T-helper 2 cell treated with Interferon-gamma antibody and Interleukin-4, amounts not matched to agents 5 μg/mL and 100 μg/mL, for 36 hours (primary cell): ENCODE measurements at regions not wholly inside any gene's neighbourhood (a gene's known extent, or its start where the extent isn't known, plus 50 kb on each side); places are given as distances from the start of the nearest gene placed in this dataset.

Source experiments
- DNase-seq: peaks from one replicate; pipeline ENCODE4 v3.0.0; 2021; ENCODE audit warnings: low spot score
- H3K27ac Mint-ChIP-seq: one replicate; pipeline ENCODE4 v1.8.0; 2021; ENCODE audit warnings: mild to moderate bottlenecking, mixed read lengths
- H3K27me3 Mint-ChIP-seq: one replicate; pipeline ENCODE4 v1.8.0; 2021; ENCODE audit warnings: low read depth, mixed read lengths
- H3K36me3 Mint-ChIP-seq: one replicate; pipeline ENCODE4 v1.8.0; 2021; ENCODE audit warnings: low read depth, mixed read lengths
- H3K4me1 Mint-ChIP-seq: one replicate; pipeline ENCODE4 v1.8.0; 2021; ENCODE audit warnings: low read depth, mixed read lengths
- H3K4me3 Mint-ChIP-seq: one replicate; pipeline ENCODE4 v1.8.0; 2022; ENCODE audit warnings: mild to moderate bottlenecking, moderate library complexity, mixed read lengths
- H3K9me3 Mint-ChIP-seq: one replicate; pipeline ENCODE4 v1.8.0; 2021; ENCODE audit warnings: mixed read lengths

- Mint-ChIP-seq H3K4me3 (no peak overlapping the region), H3K9me3 (peaks cover 43% of the 10 kb centered on the region), H3K27ac (no peak overlapping the region), H3K36me3 (no peaks in the 10 kb centered on the region), H3K27me3 (no peaks in the 10 kb centered on the region), H3K4me1 (no peaks in the 10 kb centered on the region)
- no peak for DNase-seq
Observed at GRCh38 chr3:82715091-82715856, 953.8 kb upstream of the GBE1 start.

- H3K27me3 Mint-ChIP-seq = no peaks in the 10 kb centered on the region
- H3K4me3 Mint-ChIP-seq = no peak overlapping the region
- DNase-seq = no peak
- H3K9me3 Mint-ChIP-seq = peaks cover 46% of the 10 kb centered on the region
- no peaks in the 10 kb centered on the region for H3K36me3 Mint-ChIP-seq
- H3K4me1 Mint-ChIP-seq = no peaks in the 10 kb centered on the region
- H3K27ac Mint-ChIP-seq = no peak overlapping the region
Observed at GRCh38 chr3:82707035-82707434, 945.6 kb upstream of the GBE1 start.

- Mint-ChIP-seq H3K27me3 (no peaks in the 10 kb centered on the region), H3K9me3 (peaks cover 40% of the 10 kb centered on the region), H3K36me3 (no peaks in the 10 kb centered on the region), H3K27ac (no peak overlapping the region), H3K4me3 (no peak overlapping the region), H3K4me1 (no peaks in the 10 kb centered on the region)
- no peak for DNase-seq
Observed at GRCh38 chr3:82685761-82686160, 924.3 kb upstream of the GBE1 start.

GRCh38 chr3:82676356-82677026 is 915.0 kb upstream of the GBE1 start:
- Mint-ChIP-seq H3K27ac (no peak overlapping the region), H3K4me3 (no peak overlapping the region), H3K9me3 (peaks cover 28% of the 10 kb centered on the region), H3K36me3 (no peaks in the 10 kb centered on the region), H3K4me1 (no peaks in the 10 kb centered on the region), H3K27me3 (no peaks in the 10 kb centered on the region)
- no peak for DNase-seq

GRCh38 chr3:82672966-82673365 is 911.5 kb upstream of the GBE1 start:
- no peak overlapping the region for H3K27ac Mint-ChIP-seq
- no peaks in the 10 kb centered on the region for H3K4me1 Mint-ChIP-seq
- H3K36me3 Mint-ChIP-seq = no peaks in the 10 kb centered on the region
- no peak overlapping the region for H3K4me3 Mint-ChIP-seq
- H3K27me3 Mint-ChIP-seq = no peaks in the 10 kb centered on the region
- H3K9me3 Mint-ChIP-seq = peaks cover 26% of the 10 kb centered on the region
- no peak for DNase-seq

- Mint-ChIP-seq H3K27ac (no peak overlapping the region), H3K9me3 (peaks cover 26% of the 10 kb centered on the region), H3K4me3 (no peak overlapping the region), H3K27me3 (no peaks in the 10 kb centered on the region), H3K36me3 (no peaks in the 10 kb centered on the region), H3K4me1 (no peaks in the 10 kb centered on the region)
- no peak for DNase-seq
Observed at GRCh38 chr3:82671466-82671865, 910.0 kb upstream of the GBE1 start.

- no peaks in the 10 kb centered on the region for H3K27me3 Mint-ChIP-seq
- H3K4me3 Mint-ChIP-seq = no peak overlapping the region
- no peaks in the 10 kb centered on the region for H3K4me1 Mint-ChIP-seq
Observed at GRCh38 chr3:82654708-82655107, 893.3 kb upstream of the GBE1 start.

GRCh38 chr3:82643948-82644347 is 882.5 kb upstream of the GBE1 start:
- Mint-ChIP-seq H3K27me3 (no peaks in the 10 kb centered on the region), H3K4me3 (no peak overlapping the region), H3K9me3 (peaks cover 33% of the 10 kb centered on the region), H3K36me3 (no peaks in the 10 kb centered on the region), H3K4me1 (no peaks in the 10 kb centered on the region), H3K27ac (no peak overlapping the region)
- DNase-seq = no peak

More at GRCh38 chr3:82654708-82655107, 893.3 kb upstream of the GBE1 start:
- no peak for DNase-seq
- H3K36me3 Mint-ChIP-seq = no peaks in the 10 kb centered on the region
- H3K27ac Mint-ChIP-seq = no peak overlapping the region
- peaks cover 27% of the 10 kb centered on the region for H3K9me3 Mint-ChIP-seq

- Mint-ChIP-seq H3K9me3 (peaks cover 29% of the 10 kb centered on the region), H3K36me3 (no peaks in the 10 kb centered on the region), H3K4me3 (no peak overlapping the region), H3K27me3 (no peaks in the 10 kb centered on the region), H3K27ac (no peak overlapping the region), H3K4me1 (no peaks in the 10 kb centered on the region)
- no peak for DNase-seq
Observed at GRCh38 chr3:82641701-82642100, 880.3 kb upstream of the GBE1 start.

GRCh38 chr3:82640254-82640653 is 878.8 kb upstream of the GBE1 start:
- no peaks in the 10 kb centered on the region for H3K36me3 Mint-ChIP-seq
- no peak for DNase-seq
- H3K4me3 Mint-ChIP-seq = no peak overlapping the region
- H3K9me3 Mint-ChIP-seq = peaks cover 26% of the 10 kb centered on the region
- H3K27ac Mint-ChIP-seq = no peak overlapping the region
- H3K27me3 Mint-ChIP-seq = no peaks in the 10 kb centered on the region
- H3K4me1 Mint-ChIP-seq = no peaks in the 10 kb centered on the region

GRCh38 chr3:82637574-82637973 is 876.1 kb upstream of the GBE1 start:
- Mint-ChIP-seq H3K9me3 (peaks cover 29% of the 10 kb centered on the region), H3K27me3 (no peaks in the 10 kb centered on the region), H3K36me3 (no peaks in the 10 kb centered on the region), H3K4me1 (no peaks in the 10 kb centered on the region), H3K27ac (no peak overlapping the region), H3K4me3 (no peak overlapping the region)
- DNase-seq = no peak

GRCh38 chr3:82636177-82636576 is 874.7 kb upstream of the GBE1 start:
- Mint-ChIP-seq H3K4me1 (no peaks in the 10 kb centered on the region), H3K36me3 (no peaks in the 10 kb centered on the region), H3K9me3 (peaks cover 21% of the 10 kb centered on the region), H3K27me3 (no peaks in the 10 kb centered on the region), H3K4me3 (no peak overlapping the region), H3K27ac (no peak overlapping the region)
- DNase-seq = no peak

- DNase-seq = no peak
- H3K9me3 Mint-ChIP-seq = peaks cover 30% of the 10 kb centered on the region
- no peaks in the 10 kb centered on the region for H3K4me1 Mint-ChIP-seq
- no peak overlapping the region for H3K27ac Mint-ChIP-seq
- H3K36me3 Mint-ChIP-seq = no peaks in the 10 kb centered on the region
- H3K27me3 Mint-ChIP-seq = no peaks in the 10 kb centered on the region
- no peak overlapping the region for H3K4me3 Mint-ChIP-seq
Observed at GRCh38 chr3:82633319-82633718, 871.9 kb upstream of the GBE1 start.

- Mint-ChIP-seq H3K27me3 (no peaks in the 10 kb centered on the region), H3K4me3 (no peak overlapping the region), H3K36me3 (no peaks in the 10 kb centered on the region), H3K4me1 (no peaks in the 10 kb centered on the region), H3K9me3 (peaks cover 25% of the 10 kb centered on the region), H3K27ac (no peak overlapping the region)
- DNase-seq = no peak
Observed at GRCh38 chr3:82629937-82630336, 868.5 kb upstream of the GBE1 start.
